ENCODE measurements at regions not wholly inside any gene's neighbourhood (a gene's known extent, or its start where the extent isn't known, plus 50 kb on each side); places are given as distances from the start of the nearest gene placed in this dataset.

DNA sequence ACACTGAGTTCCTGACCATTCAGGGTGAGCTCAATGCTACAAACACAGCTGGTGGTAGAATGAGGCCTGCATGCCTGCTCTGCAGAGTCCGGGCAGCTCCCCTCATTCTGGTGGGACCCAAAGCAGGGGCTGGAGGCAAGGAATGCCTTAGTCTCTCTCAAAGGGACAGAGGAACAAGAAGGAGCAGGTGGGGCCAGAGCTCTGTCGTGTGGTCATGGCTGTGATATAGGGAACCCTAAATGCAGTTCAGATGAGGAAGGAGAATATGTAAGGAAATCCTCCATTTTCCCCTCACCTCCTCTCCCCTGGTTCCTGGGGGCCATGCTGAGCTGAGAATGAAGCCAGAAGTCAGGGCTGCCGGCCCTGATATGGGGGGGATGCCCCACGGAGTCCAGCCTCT lies 334.3 kb downstream of the CYP26B1 start (continued):
- TF ChIP-seq, protein P1, sequence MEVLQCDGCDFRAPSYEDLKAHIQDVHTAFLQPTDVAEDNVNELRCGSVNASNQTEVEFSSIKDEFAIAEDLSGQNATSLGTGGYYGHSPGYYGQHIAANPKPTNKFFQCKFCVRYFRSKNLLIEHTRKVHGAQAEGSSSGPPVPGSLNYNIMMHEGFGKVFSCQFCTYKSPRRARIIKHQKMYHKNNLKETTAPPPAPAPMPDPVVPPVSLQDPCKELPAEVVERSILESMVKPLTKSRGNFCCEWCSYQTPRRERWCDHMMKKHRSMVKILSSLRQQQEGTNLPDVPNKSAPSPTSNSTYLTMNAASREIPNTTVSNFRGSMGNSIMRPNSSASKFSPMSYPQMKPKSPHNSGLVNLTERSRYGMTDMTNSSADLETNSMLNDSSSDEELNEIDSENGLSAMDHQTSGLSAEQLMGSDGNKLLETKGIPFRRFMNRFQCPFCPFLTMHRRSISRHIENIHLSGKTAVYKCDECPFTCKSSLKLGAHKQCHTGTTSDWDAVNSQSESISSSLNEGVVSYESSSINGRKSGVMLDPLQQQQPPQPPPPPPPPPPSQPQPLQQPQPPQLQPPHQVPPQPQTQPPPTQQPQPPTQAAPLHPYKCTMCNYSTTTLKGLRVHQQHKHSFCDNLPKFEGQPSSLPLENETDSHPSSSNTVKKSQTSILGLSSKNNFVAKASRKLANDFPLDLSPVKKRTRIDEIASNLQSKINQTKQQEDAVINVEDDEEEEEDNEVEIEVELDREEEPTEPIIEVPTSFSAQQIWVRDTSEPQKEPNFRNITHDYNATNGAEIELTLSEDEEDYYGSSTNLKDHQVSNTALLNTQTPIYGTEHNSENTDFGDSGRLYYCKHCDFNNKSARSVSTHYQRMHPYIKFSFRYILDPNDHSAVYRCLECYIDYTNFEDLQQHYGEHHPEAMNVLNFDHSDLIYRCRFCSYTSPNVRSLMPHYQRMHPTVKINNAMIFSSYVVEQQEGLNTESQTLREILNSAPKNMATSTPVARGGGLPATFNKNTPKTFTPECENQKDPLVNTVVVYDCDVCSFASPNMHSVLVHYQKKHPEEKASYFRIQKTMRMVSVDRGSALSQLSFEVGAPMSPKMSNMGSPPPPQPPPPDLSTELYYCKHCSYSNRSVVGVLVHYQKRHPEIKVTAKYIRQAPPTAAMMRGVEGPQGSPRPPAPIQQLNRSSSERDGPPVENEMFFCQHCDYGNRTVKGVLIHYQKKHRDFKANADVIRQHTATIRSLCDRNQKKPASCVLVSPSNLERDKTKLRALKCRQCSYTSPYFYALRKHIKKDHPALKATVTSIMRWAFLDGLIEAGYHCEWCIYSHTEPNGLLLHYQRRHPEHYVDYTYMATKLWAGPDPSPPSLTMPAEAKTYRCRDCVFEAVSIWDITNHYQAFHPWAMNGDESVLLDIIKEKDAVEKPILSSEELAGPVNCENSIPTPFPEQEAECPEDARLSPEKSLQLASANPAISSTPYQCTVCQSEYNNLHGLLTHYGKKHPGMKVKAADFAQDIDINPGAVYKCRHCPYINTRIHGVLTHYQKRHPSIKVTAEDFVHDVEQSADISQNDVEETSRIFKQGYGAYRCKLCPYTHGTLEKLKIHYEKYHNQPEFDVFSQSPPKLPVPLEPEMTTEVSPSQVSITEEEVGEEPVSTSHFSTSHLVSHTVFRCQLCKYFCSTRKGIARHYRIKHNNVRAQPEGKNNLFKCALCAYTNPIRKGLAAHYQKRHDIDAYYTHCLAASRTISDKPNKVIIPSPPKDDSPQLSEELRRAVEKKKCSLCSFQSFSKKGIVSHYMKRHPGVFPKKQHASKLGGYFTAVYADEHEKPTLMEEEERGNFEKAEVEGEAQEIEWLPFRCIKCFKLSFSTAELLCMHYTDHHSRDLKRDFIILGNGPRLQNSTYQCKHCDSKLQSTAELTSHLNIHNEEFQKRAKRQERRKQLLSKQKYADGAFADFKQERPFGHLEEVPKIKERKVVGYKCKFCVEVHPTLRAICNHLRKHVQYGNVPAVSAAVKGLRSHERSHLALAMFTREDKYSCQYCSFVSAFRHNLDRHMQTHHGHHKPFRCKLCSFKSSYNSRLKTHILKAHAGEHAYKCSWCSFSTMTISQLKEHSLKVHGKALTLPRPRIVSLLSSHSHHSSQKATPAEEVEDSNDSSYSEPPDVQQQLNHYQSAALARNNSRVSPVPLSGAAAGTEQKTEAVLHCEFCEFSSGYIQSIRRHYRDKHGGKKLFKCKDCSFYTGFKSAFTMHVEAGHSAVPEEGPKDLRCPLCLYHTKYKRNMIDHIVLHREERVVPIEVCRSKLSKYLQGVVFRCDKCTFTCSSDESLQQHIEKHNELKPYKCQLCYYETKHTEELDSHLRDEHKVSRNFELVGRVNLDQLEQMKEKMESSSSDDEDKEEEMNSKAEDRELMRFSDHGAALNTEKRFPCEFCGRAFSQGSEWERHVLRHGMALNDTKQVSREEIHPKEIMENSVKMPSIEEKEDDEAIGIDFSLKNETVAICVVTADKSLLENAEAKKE (CRISPR knock-in tag; IDR thresholded peaks at IDR 0.05): no peak
- TF ChIP-seq JUNB (IDR thresholded peaks at IDR 0.05; ENCODE audit: unreplicated experiment): no peak
- TF ChIP-seq, protein P2, sequence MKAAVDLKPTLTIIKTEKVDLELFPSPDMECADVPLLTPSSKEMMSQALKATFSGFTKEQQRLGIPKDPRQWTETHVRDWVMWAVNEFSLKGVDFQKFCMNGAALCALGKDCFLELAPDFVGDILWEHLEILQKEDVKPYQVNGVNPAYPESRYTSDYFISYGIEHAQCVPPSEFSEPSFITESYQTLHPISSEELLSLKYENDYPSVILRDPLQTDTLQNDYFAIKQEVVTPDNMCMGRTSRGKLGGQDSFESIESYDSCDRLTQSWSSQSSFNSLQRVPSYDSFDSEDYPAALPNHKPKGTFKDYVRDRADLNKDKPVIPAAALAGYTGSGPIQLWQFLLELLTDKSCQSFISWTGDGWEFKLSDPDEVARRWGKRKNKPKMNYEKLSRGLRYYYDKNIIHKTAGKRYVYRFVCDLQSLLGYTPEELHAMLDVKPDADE (IDR thresholded peaks at IDR 0.05): no peak
- TF ChIP-seq NANOG (IDR thresholded peaks at IDR 0.05; ENCODE audit: borderline replicate concordance): no peak
- no peak for TF ChIP-seq EZH2 (IDR thresholded peaks at IDR 0.05; ENCODE audit: low read depth, unreplicated experiment)
- TF ChIP-seq ZNF114 (CRISPR knock-in tag; IDR thresholded peaks at IDR 0.05): no peak
- TF ChIP-seq CREB1 (CRISPR knock-in tag; IDR thresholded peaks at IDR 0.05; ENCODE audit: low read depth): no peak
- TF ChIP-seq STAT1 (IDR thresholded peaks at IDR 0.05; ENCODE audit: unreplicated experiment): no peak

DNA sequence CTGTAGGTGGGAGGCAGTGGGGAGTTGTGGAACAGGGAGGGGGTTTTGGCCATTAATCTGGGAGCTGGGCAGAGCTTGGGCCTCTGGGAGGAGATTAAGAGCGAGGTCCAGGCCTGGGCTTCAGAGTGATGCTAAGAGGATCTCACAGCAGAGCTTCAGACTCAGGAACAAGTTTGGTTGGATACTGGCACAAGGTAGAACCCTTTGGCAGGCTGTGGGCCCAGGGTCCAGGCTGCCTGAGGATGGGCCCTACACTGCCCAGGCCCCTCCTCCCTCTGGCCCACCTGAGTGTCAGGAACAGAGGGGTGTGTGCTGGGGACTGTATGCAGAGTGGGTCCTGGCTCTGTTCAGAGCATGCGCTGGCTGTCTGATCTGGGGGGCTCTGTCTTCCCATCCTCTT lies 334.9 kb downstream of the CYP26B1 start:
- ATAC-seq: no peak
- Histone ChIP-seq H3K79me2 (replicated peaks; ENCODE audit: insufficient read depth) (no peaks in the 10 kb centered on the region), H3F3A (replicated peaks; ENCODE audit: low read depth) (no peaks in the 10 kb centered on the region), H3K27me3 (ENCODE audit: insufficient read depth) (no peaks in the 10 kb centered on the region), H3K9me2 (ENCODE audit: insufficient read depth) (peaks cover 14% of the 10 kb centered on the region; the same call in 1 of the 2 replicates), H3K27ac (ENCODE audit: low read depth) (no peak overlapping the region), H3K4me3 (no peak overlapping the region), H3K4me1 (ENCODE audit: insufficient read depth) (no peaks in the 10 kb centered on the region), H3K36me3 (ENCODE audit: insufficient read depth) (no peaks in the 10 kb centered on the region), H2AFZ (no peak overlapping the region), H4K20me1 (replicated peaks; ENCODE audit: insufficient read depth) (no peaks in the 10 kb centered on the region), H3K4me2 (no peak overlapping the region)
- Mint-ChIP-seq H3K36me3 (ENCODE audit: low read depth) (no peaks in the 10 kb centered on the region), H3K27ac (no peak overlapping the region), H3K9me3 (peaks cover 2% of the 10 kb centered on the region; the same call in 1 of the 3 replicates), H3K4me1 (no peaks in the 10 kb centered on the region), H3K27me3 (ENCODE audit: insufficient read depth, low read depth, poor library complexity) (peaks cover 2% of the 10 kb centered on the region), H3K4me3 (no peak overlapping the region)
- no peak for DNase-seq (ENCODE audit: low spot score)
- TF ChIP-seq EZH2 (IDR thresholded peaks at IDR 0.05; ENCODE audit: low read depth, unreplicated experiment) (no peak), ZNF331 (CRISPR knock-in tag; IDR thresholded peaks at IDR 0.05; ENCODE audit: low read depth) (no peak), STAT1 (IDR thresholded peaks at IDR 0.05; ENCODE audit: unreplicated experiment) (no peak), EZH2phosphoT487 (IDR thresholded peaks at IDR 0.05; ENCODE audit: unreplicated experiment) (no peak), JUNB (IDR thresholded peaks at IDR 0.05; ENCODE audit: unreplicated experiment) (no peak)
- TF ChIP-seq, protein P2 (IDR thresholded peaks at IDR 0.05): no peak
- TF ChIP-seq, protein P3, sequence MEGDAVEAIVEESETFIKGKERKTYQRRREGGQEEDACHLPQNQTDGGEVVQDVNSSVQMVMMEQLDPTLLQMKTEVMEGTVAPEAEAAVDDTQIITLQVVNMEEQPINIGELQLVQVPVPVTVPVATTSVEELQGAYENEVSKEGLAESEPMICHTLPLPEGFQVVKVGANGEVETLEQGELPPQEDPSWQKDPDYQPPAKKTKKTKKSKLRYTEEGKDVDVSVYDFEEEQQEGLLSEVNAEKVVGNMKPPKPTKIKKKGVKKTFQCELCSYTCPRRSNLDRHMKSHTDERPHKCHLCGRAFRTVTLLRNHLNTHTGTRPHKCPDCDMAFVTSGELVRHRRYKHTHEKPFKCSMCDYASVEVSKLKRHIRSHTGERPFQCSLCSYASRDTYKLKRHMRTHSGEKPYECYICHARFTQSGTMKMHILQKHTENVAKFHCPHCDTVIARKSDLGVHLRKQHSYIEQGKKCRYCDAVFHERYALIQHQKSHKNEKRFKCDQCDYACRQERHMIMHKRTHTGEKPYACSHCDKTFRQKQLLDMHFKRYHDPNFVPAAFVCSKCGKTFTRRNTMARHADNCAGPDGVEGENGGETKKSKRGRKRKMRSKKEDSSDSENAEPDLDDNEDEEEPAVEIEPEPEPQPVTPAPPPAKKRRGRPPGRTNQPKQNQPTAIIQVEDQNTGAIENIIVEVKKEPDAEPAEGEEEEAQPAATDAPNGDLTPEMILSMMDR (conservative IDR thresholded peaks at IDR 0.05; ENCODE audit: low read depth in 2 of 2): no peak
